SK-N-SH treated with all-trans-retinoic acid at 6 μM for 48 hours (cell line): ENCODE measurements at regions not wholly inside any gene's neighbourhood (a gene's known extent, or its start where the extent isn't known, plus 50 kb on each side); places are given as distances from the start of the nearest gene placed in this dataset.

Experiments
- ATAC-seq: fragments of 200-7000 bp; cut with Tn5 transposase; 3 replicates; pipeline ENCODE4 v1.9.1; 2020; ENCODE audit warnings: mild to moderate bottlenecking, moderate library complexity
- ARNTL ChIP-seq: fragments of 450-650 bp; formaldehyde crosslinking; IDR thresholded peaks from 2 replicates; pipeline ENCODE4 v1.5.0; 2020; ENCODE audit warnings: low read depth, mild to moderate bottlenecking, moderate library complexity, borderline replicate concordance
- BACH2 ChIP-seq: fragments of 250-450 bp; sonication (Bioruptor Pico); IDR thresholded peaks from 2 replicates; pipeline ENCODE4 v1.9.0; 2021; ENCODE audit warnings: mild to moderate bottlenecking, borderline replicate concordance
- CREB5 ChIP-seq: fragments of 250-450 bp; sonication (Bioruptor Pico); IDR thresholded peaks from 2 replicates; pipeline ENCODE4 v1.5.1; 2020; ENCODE audit warnings: low read depth, mild to moderate bottlenecking, moderate library complexity
- CSDC2 ChIP-seq: fragments of 250-450 bp; sonication (Bioruptor Pico); IDR thresholded peaks from 2 replicates; pipeline ENCODE4 v1.5.0; 2020; ENCODE audit warnings: mild to moderate bottlenecking, moderate library complexity
- CSRNP3 ChIP-seq: fragments of 250-450 bp; sonication (Bioruptor Pico); IDR thresholded peaks from 2 replicates; pipeline ENCODE4 v1.5.1; 2021; ENCODE audit warnings: mild to moderate bottlenecking, moderate library complexity
- ESRRG ChIP-seq: fragments of 250-450 bp; sonication (Bioruptor Pico); IDR thresholded peaks from 2 replicates; pipeline ENCODE4 v1.6.1; 2021; ENCODE audit warnings: mild to moderate bottlenecking
- ISL1 ChIP-seq: fragments of 250-450 bp; sonication (Bioruptor Pico); IDR thresholded peaks from 2 replicates; pipeline ENCODE4 v2.1.2; 2022; ENCODE audit warnings: mild to moderate bottlenecking, moderate library complexity
- OSR1 ChIP-seq: fragments of 250-450 bp; sonication (Bioruptor Pico); IDR thresholded peaks from 2 replicates; pipeline ENCODE4 v1.8.0; 2022; ENCODE audit warnings: moderate library complexity, mild to moderate bottlenecking, inconsistent platforms
- PATZ1 ChIP-seq: fragments of 250-450 bp; sonication (Bioruptor Pico); IDR thresholded peaks from 2 replicates; pipeline ENCODE4 v1.8.0; 2020; ENCODE audit warnings: mild to moderate bottlenecking, moderate library complexity, borderline replicate concordance
- POU6F1 ChIP-seq: fragments of 250-450 bp; sonication (Bioruptor Pico); IDR thresholded peaks from 2 replicates; pipeline ENCODE4 v1.8.0; 2021; ENCODE audit warnings: low read depth, mild to moderate bottlenecking, moderate library complexity, borderline replicate concordance
- RARB ChIP-seq: fragments of 250-450 bp; sonication (Bioruptor Pico); IDR thresholded peaks from 2 replicates; pipeline ENCODE4 v1.8.0; 2021; ENCODE audit warnings: mild to moderate bottlenecking, moderate library complexity
- SNAI2 ChIP-seq: fragments of 250-450 bp; sonication (Bioruptor Pico); IDR thresholded peaks from 2 replicates; pipeline ENCODE4 v1.5.0; 2020; ENCODE audit warnings: mild to moderate bottlenecking, moderate library complexity
- TOX ChIP-seq: fragments of 250-450 bp; sonication (Bioruptor Pico); IDR thresholded peaks from 2 replicates; pipeline ENCODE4 v1.8.0; 2021; ENCODE audit warnings: mild to moderate bottlenecking, moderate library complexity, borderline replicate concordance
- ZC3H10 ChIP-seq: fragments of 250-450 bp; sonication (Bioruptor Pico); IDR thresholded peaks from 2 replicates; pipeline ENCODE4 v1.5.1; 2021; ENCODE audit warnings: mild to moderate bottlenecking, moderate library complexity
- ZFP3 ChIP-seq: fragments of 250-450 bp; sonication (Bioruptor Pico); IDR thresholded peaks from 2 replicates; pipeline ENCODE4 v1.5.0; 2020; ENCODE audit warnings: mild to moderate bottlenecking, moderate library complexity
- ZFP30 ChIP-seq: fragments of 450-650 bp; formaldehyde crosslinking; IDR thresholded peaks from 2 replicates; pipeline ENCODE4 v1.5.0; 2022; ENCODE audit warnings: mild to moderate bottlenecking, moderate library complexity
- ZNF70 ChIP-seq: fragments of 450-650 bp; formaldehyde crosslinking; IDR thresholded peaks from 2 replicates; pipeline ENCODE4 v1.5.0; 2020; ENCODE audit warnings: mild to moderate bottlenecking, moderate library complexity

- no peak for TF ChIP-seq ARNTL (CRISPR knock-in tag)
- no peak for TF ChIP-seq OSR1
- no peak for TF ChIP-seq PATZ1 (CRISPR knock-in tag)
- TF ChIP-seq ZC3H10, result no peak
- no peak for TF ChIP-seq BACH2 (CRISPR knock-in tag)
- no peak for TF ChIP-seq POU6F1 (CRISPR knock-in tag)
- no peak for TF ChIP-seq ZFP30 (CRISPR knock-in tag)
- TF ChIP-seq SNAI2 (CRISPR knock-in tag), result no peak
- no peak for TF ChIP-seq ESRRG
- TF ChIP-seq ZNF70, result no peak
- TF ChIP-seq CSDC2, result no peak
- TF ChIP-seq TOX (CRISPR knock-in tag), result no peak
- TF ChIP-seq RARB (CRISPR knock-in tag), result no peak
- ATAC-seq, result no peak
Measured at GRCh38 chr12:87861791-87862190, 167.4 kb downstream of the C12orf50 start.

- ATAC-seq, result no peak
- TF ChIP-seq CSRNP3 (no peak), ESRRG (no peak), ZNF70 (no peak), SNAI2 (CRISPR knock-in tag) (no peak)
Measured at GRCh38 chr12:87853448-87854003, 175.7 kb downstream of the C12orf50 start.

- no peak for ATAC-seq
- TF ChIP-seq ISL1 (CRISPR knock-in tag) (no peak), CREB5 (no peak), POU6F1 (CRISPR knock-in tag) (no peak), BACH2 (CRISPR knock-in tag) (no peak), TOX (CRISPR knock-in tag) (no peak), ZFP3 (no peak)
Measured at GRCh38 chr12:87849074-87849473, 180.1 kb downstream of the C12orf50 start.

- no peak for TF ChIP-seq RARB (CRISPR knock-in tag)
- no peak for TF ChIP-seq ESRRG
- no peak for TF ChIP-seq POU6F1 (CRISPR knock-in tag)
- no peak for TF ChIP-seq BACH2 (CRISPR knock-in tag)
- peak; percentile 81 for ATAC-seq
Measured at GRCh38 chr12:87848248-87848868, 180.8 kb downstream of the C12orf50 start.
